K562 (cell line): ENCODE measurements at regions not wholly inside any gene's neighbourhood (a gene's known extent, or its start where the extent isn't known, plus 50 kb on each side); places are given as distances from the start of the nearest gene placed in this dataset.

Experiments used
- ATF4 ChIP-seq: fragments of 450-650 bp; formaldehyde crosslinking; IDR thresholded peaks from 2 replicates; pipeline ENCODE4 v1.4.0; 2022; ENCODE audit warnings: mild to moderate bottlenecking, moderate library complexity
- BDP1 ChIP-seq: IDR thresholded peaks from 3 replicates; pipeline ENCODE4 v1.6.1; 2011; ENCODE audit not compliant: insufficient read length, insufficient read depth
- CBX8 ChIP-seq: fragments of 200-600 bp; sonication (generic); IDR thresholded peaks from 2 replicates; pipeline ENCODE4 v1.6.1; 2012; ENCODE audit warnings: borderline replicate concordance, mixed run types, low read depth, mild to moderate bottlenecking, moderate library complexity, mixed read lengths, low read length, control low read depth, inconsistent platforms; ENCODE audit not compliant: poor library complexity, severe bottlenecking; ENCODE audit errors: extremely low read depth
- CHD1 ChIP-seq: fragments of 200-600 bp; sonication (generic); IDR thresholded peaks from one replicate; pipeline ENCODE4 v1.6.1; 2012; ENCODE audit warnings: mild to moderate bottlenecking, moderate library complexity, low read length, inconsistent platforms
- CHD2 ChIP-seq: IDR thresholded peaks from 2 replicates; pipeline ENCODE4 v1.6.1; 2011; ENCODE audit warnings: low read depth, low read length
- CREM ChIP-seq: IDR thresholded peaks from 2 replicates; pipeline ENCODE4 v1.6.1; 2014; ENCODE audit warnings: antibody characterized with exemption, low read depth
- CTCF ChIP-seq, 3 experiments: IDR thresholded peaks in 2 of 3; conservative IDR thresholded peaks in 1 of 3; 2 replicates each; pipeline ENCODE4 v1.5.1; 2011 to 2012; ENCODE audit warnings: low read length in 3 of 3, mild to moderate bottlenecking in 3 of 3, control low read depth in 2 of 3, improper control_type of control experiment in 1 of 3, inconsistent platforms in 1 of 3, low read depth in 1 of 3, mixed read lengths in 1 of 3, moderate library complexity in 1 of 3; ENCODE audit not compliant: insufficient read depth in 2 of 3
- GATA2 ChIP-seq: sonication (generic); formaldehyde crosslinking; IDR thresholded peaks from 2 replicates; pipeline ENCODE4 v1.4.0; 2020; ENCODE audit warnings: mild to moderate bottlenecking, missing genetic modification reagents
- MCM3 ChIP-seq: fragments of 450-650 bp; IDR thresholded peaks from 2 replicates; pipeline ENCODE4 v1.6.1; 2016
- RAD21 ChIP-seq, 2 experiments: fragments of 250-450 bp in 1 of 2; fragments of 450-650 bp in 1 of 2; sonication (Bioruptor Pico) in 1 of 2; formaldehyde crosslinking in 1 of 2; IDR thresholded peaks in 1 of 2; conservative IDR thresholded peaks in 1 of 2; 2 replicates each; pipeline versions ENCODE4 v1.4.0 to v1.8.0; 2020 to 2022; ENCODE audit warnings: mild to moderate bottlenecking in 2 of 2, moderate library complexity in 1 of 2
- SP1 ChIP-seq: sonication (generic); formaldehyde crosslinking; IDR thresholded peaks from 2 replicates; pipeline ENCODE4 v1.8.1; 2022; ENCODE audit warnings: mild to moderate bottlenecking, missing genetic modification reagents
- TBL1XR1 ChIP-seq, 2 experiments: IDR thresholded peaks; 2 replicates each; pipeline ENCODE4 v1.6.1; 2012; ENCODE audit warnings: improper control_type of control experiment in 2 of 2, low read length in 2 of 2, mild to moderate bottlenecking in 1 of 2
- USF1 ChIP-seq: sonication (generic); formaldehyde crosslinking; IDR thresholded peaks from 2 replicates; pipeline ENCODE4 v1.9.0; 2022; ENCODE audit warnings: mild to moderate bottlenecking, missing genetic modification reagents

GRCh38 chr5:94010814-94011213 is 269.4 kb upstream of the POU5F2 start:
- no peak for TF ChIP-seq MCM3
- TF ChIP-seq ATF4 (CRISPR knock-in tag) = no peak
- no peak for TF ChIP-seq GATA2
- no peak for TF ChIP-seq CBX8
- no peak for TF ChIP-seq TBL1XR1 (IDR thresholded peaks at IDR 0.05; ENCODE audit: low read length in 2 of 2)
- TF ChIP-seq CREM = no peak
- TF ChIP-seq BDP1 = no peak
- TF ChIP-seq USF1 = no peak
- TF ChIP-seq CHD2 = no peak
- no peak for TF ChIP-seq SP1
- TF ChIP-seq RAD21 (CRISPR knock-in tag; conservative IDR thresholded peaks at IDR 0.05 in 1 of 2, IDR thresholded peaks at IDR 0.05 in 1 of 2) = no peak
- TF ChIP-seq CHD1 = no peak
- TF ChIP-seq CTCF (IDR thresholded peaks at IDR 0.05 in 2 of 3, conservative IDR thresholded peaks at IDR 0.05 in 1 of 3; ENCODE audit: insufficient read depth in 2 of 3, low read depth in 1 of 3, low read length in 3 of 3) = no peak
